ENCODE measurements at regions not wholly inside any gene's neighbourhood (a gene's known extent, or its start where the extent isn't known, plus 50 kb on each side); places are given as distances from the start of the nearest gene placed in this dataset.

- Mint-ChIP-seq H3K36me3 (ENCODE audit: low read depth, unreplicated experiment) (no peaks in the 10 kb centered on the region), H3K27ac (ENCODE audit: unreplicated experiment) (no peak overlapping the region), H3K4me1 (ENCODE audit: low read depth, unreplicated experiment) (no peaks in the 10 kb centered on the region), H3K27me3 (ENCODE audit: low read depth, unreplicated experiment) (no peaks in the 10 kb centered on the region), H3K9me3 (ENCODE audit: unreplicated experiment) (peaks cover 2% of the 10 kb centered on the region), H3K4me3 (ENCODE audit: unreplicated experiment) (no peak overlapping the region)
- no peaks in the 10 kb centered on the region for H3K9me3 ChIP-seq (ENCODE audit: insufficient read depth, low read depth, low read length)
- no peak overlapping the region for H3K4me2 ChIP-seq (ENCODE audit: low read length)
- H3K36me3 ChIP-seq (ENCODE audit: insufficient read depth, low read length): no peaks in the 10 kb centered on the region
- DNase-seq (ENCODE audit: low read depth) (no peak), FAIRE-seq (no peak)
- no peaks in the 10 kb centered on the region for H3K27me3 ChIP-seq (ENCODE audit: insufficient read depth, low read length)
- TF ChIP-seq, protein P1, sequence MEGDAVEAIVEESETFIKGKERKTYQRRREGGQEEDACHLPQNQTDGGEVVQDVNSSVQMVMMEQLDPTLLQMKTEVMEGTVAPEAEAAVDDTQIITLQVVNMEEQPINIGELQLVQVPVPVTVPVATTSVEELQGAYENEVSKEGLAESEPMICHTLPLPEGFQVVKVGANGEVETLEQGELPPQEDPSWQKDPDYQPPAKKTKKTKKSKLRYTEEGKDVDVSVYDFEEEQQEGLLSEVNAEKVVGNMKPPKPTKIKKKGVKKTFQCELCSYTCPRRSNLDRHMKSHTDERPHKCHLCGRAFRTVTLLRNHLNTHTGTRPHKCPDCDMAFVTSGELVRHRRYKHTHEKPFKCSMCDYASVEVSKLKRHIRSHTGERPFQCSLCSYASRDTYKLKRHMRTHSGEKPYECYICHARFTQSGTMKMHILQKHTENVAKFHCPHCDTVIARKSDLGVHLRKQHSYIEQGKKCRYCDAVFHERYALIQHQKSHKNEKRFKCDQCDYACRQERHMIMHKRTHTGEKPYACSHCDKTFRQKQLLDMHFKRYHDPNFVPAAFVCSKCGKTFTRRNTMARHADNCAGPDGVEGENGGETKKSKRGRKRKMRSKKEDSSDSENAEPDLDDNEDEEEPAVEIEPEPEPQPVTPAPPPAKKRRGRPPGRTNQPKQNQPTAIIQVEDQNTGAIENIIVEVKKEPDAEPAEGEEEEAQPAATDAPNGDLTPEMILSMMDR (IDR thresholded peaks at IDR 0.05; ENCODE audit: insufficient read depth, low read depth, low read length): no peak
- H3K27ac ChIP-seq (ENCODE audit: low read depth, low read length): no peak overlapping the region
- H3K79me2 ChIP-seq (ENCODE audit: insufficient read depth, low read length): no peaks in the 10 kb centered on the region
- H3K4me1 ChIP-seq (ENCODE audit: insufficient read depth, low read length): no peaks in the 10 kb centered on the region
- H3K9ac ChIP-seq (ENCODE audit: low read length): no peak overlapping the region
- H2AFZ ChIP-seq (ENCODE audit: low read depth, low read length): no peak overlapping the region
- H4K20me1 ChIP-seq (ENCODE audit: insufficient read depth, low read length): no peaks in the 10 kb centered on the region
- no peak overlapping the region for H3K4me3 ChIP-seq (ENCODE audit: insufficient read depth, low read depth, low read length)
Measured at GRCh38 chr7:10268034-10268433, 705.6 kb upstream of the PHF14 start.

- H3K4me1 Mint-ChIP-seq (ENCODE audit: low read depth, unreplicated experiment): no peaks in the 10 kb centered on the region
- no peaks in the 10 kb centered on the region for H3K36me3 Mint-ChIP-seq (ENCODE audit: low read depth, unreplicated experiment)
- H3K79me2 ChIP-seq (ENCODE audit: insufficient read depth, low read length): no peaks in the 10 kb centered on the region
- no peak overlapping the region for H3K4me3 ChIP-seq (ENCODE audit: insufficient read depth, low read depth, low read length)
- H3K27ac Mint-ChIP-seq (ENCODE audit: unreplicated experiment): no peak overlapping the region
- H3K27me3 Mint-ChIP-seq (ENCODE audit: low read depth, unreplicated experiment): no peaks in the 10 kb centered on the region
- no peaks in the 10 kb centered on the region for H3K9me3 ChIP-seq (ENCODE audit: insufficient read depth, low read depth, low read length)
- no peak overlapping the region for H3K4me2 ChIP-seq (ENCODE audit: low read length)
- no peaks in the 10 kb centered on the region for H4K20me1 ChIP-seq (ENCODE audit: insufficient read depth, low read length)
- TF ChIP-seq EZH2 (IDR thresholded peaks at IDR 0.05; ENCODE audit: insufficient read depth, low read length): no peak
- TF ChIP-seq, protein P1 (IDR thresholded peaks at IDR 0.05; ENCODE audit: insufficient read depth, low read depth, low read length): no peak
- H2AFZ ChIP-seq (ENCODE audit: low read depth, low read length): no peak overlapping the region
- H3K4me1 ChIP-seq (ENCODE audit: insufficient read depth, low read length): no peaks in the 10 kb centered on the region
- DNase-seq (ENCODE audit: low read depth): no peak
- no peak for FAIRE-seq
- no peak overlapping the region for H3K27ac ChIP-seq (ENCODE audit: low read depth, low read length)
- no peaks in the 10 kb centered on the region for H3K36me3 ChIP-seq (ENCODE audit: insufficient read depth, low read length)
- no peak overlapping the region for H3K9ac ChIP-seq (ENCODE audit: low read length)
- no peaks in the 10 kb centered on the region for H3K9me3 Mint-ChIP-seq (ENCODE audit: unreplicated experiment)
- no peaks in the 10 kb centered on the region for H3K27me3 ChIP-seq (ENCODE audit: insufficient read depth, low read length)
- H3K4me3 Mint-ChIP-seq (ENCODE audit: unreplicated experiment): no peak overlapping the region
Measured at GRCh38 chr7:10282909-10283308, 690.8 kb upstream of the PHF14 start.

DNA sequence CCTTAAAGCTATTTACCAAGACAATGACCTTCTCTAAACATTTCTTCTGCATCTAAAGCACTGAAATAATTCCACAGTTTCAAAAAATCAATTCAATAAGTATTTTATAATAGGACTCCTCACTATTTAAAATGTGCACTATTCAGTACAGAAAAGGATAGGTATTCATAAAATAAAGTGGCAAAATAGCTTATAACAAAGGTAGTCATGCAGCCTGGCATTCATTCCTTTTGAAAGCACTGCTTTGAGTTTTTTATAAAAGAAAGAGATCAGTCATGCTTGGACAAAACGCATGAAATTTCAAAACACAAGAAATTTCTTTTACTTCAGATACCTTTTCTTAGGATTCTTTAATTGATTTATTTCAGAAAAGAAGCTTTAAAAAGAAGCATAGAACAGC, 689.7 kb upstream of the PHF14 start:
- H2AFZ ChIP-seq (ENCODE audit: low read depth, low read length): no peak overlapping the region
- no peak overlapping the region for H3K4me3 ChIP-seq (ENCODE audit: insufficient read depth, low read depth, low read length)
- no peaks in the 10 kb centered on the region for H4K20me1 ChIP-seq (ENCODE audit: insufficient read depth, low read length)
- no peak overlapping the region for H3K4me3 Mint-ChIP-seq (ENCODE audit: unreplicated experiment)
- H3K9me3 Mint-ChIP-seq (ENCODE audit: unreplicated experiment): no peaks in the 10 kb centered on the region
- H3K36me3 Mint-ChIP-seq (ENCODE audit: low read depth, unreplicated experiment): no peaks in the 10 kb centered on the region
- FAIRE-seq (no peak), DNase-seq (ENCODE audit: low read depth) (no peak)
- no peak overlapping the region for H3K27ac ChIP-seq (ENCODE audit: low read depth, low read length)
- H3K9ac ChIP-seq (ENCODE audit: low read length): no peak overlapping the region
- H3K9me3 ChIP-seq (ENCODE audit: insufficient read depth, low read depth, low read length): no peaks in the 10 kb centered on the region
- TF ChIP-seq, protein P1 (IDR thresholded peaks at IDR 0.05; ENCODE audit: insufficient read depth, low read depth, low read length): no peak
- TF ChIP-seq EZH2 (IDR thresholded peaks at IDR 0.05; ENCODE audit: insufficient read depth, low read length): no peak
- H3K79me2 ChIP-seq (ENCODE audit: insufficient read depth, low read length): no peaks in the 10 kb centered on the region
- no peak overlapping the region for H3K4me2 ChIP-seq (ENCODE audit: low read length)
- H3K4me1 ChIP-seq (ENCODE audit: insufficient read depth, low read length): no peaks in the 10 kb centered on the region
- no peak overlapping the region for H3K27ac Mint-ChIP-seq (ENCODE audit: unreplicated experiment)
- H3K4me1 Mint-ChIP-seq (ENCODE audit: low read depth, unreplicated experiment): no peaks in the 10 kb centered on the region
- H3K27me3 ChIP-seq (ENCODE audit: insufficient read depth, low read length): no peaks in the 10 kb centered on the region
- H3K36me3 ChIP-seq (ENCODE audit: insufficient read depth, low read length): no peaks in the 10 kb centered on the region
- no peaks in the 10 kb centered on the region for H3K27me3 Mint-ChIP-seq (ENCODE audit: low read depth, unreplicated experiment)

Data from astrocyte (in vitro differentiated cells and primary cell).